H1 (cell line): ENCODE measurements at regions not wholly inside any gene's neighbourhood (a gene's known extent, or its start where the extent isn't known, plus 50 kb on each side); places are given as distances from the start of the nearest gene placed in this dataset.

Experiments used
- CREB1 ChIP-seq: IDR thresholded peaks from 2 replicates; pipeline ENCODE4 v1.6.1; 2012; ENCODE audit warnings: inconsistent platforms
- EP300 ChIP-seq, 2 experiments: IDR thresholded peaks; 1 replicate in 1 of 2; 2 replicates in 1 of 2; pipeline ENCODE4 v1.6.1; 2011 to 2012; ENCODE audit warnings: low read depth in 2 of 2, low read length in 2 of 2, mild to moderate bottlenecking in 2 of 2, borderline replicate concordance in 1 of 2, inconsistent platforms in 1 of 2, moderate library complexity in 1 of 2
- EZH2 ChIP-seq: fragments of 200-600 bp; sonication (generic); IDR thresholded peaks from 2 replicates; pipeline ENCODE4 v1.7.1; 2012; ENCODE audit warnings: low read depth, mild to moderate bottlenecking, moderate library complexity, low read length, inconsistent platforms; ENCODE audit not compliant: severe bottlenecking
- MAX ChIP-seq: IDR thresholded peaks from 2 replicates; pipeline ENCODE4 v1.6.1; 2012; ENCODE audit warnings: inconsistent platforms
- POLR2A ChIP-seq, 2 experiments: IDR thresholded peaks; 1 replicate in 1 of 2; 2 replicates in 1 of 2; pipeline ENCODE4 v1.6.1; 2011; ENCODE audit warnings: low read depth in 2 of 2, low read length in 2 of 2, mild to moderate bottlenecking in 2 of 2; ENCODE audit errors: control extremely low read depth in 1 of 2
- POLR2AphosphoS5 ChIP-seq: IDR thresholded peaks from 2 replicates; pipeline ENCODE4 v1.6.1; 2011; ENCODE audit warnings: low read depth, low read length
- SRF ChIP-seq: IDR thresholded peaks from 2 replicates; pipeline ENCODE4 v1.6.1; 2011; ENCODE audit warnings: mild to moderate bottlenecking, low read depth, low read length, moderate library complexity
- TCF12 ChIP-seq: IDR thresholded peaks from 2 replicates; pipeline ENCODE4 v1.6.1; 2011; ENCODE audit warnings: low read depth, mild to moderate bottlenecking, low read length
- USF2 ChIP-seq: IDR thresholded peaks from 2 replicates; pipeline ENCODE4 v1.6.1; 2011; ENCODE audit warnings: low read length, improper control_type of control experiment
- TF ChIP-seq, protein P1 (sequence below), 3 experiments: IDR thresholded peaks; 1 replicate in 2 of 3; 2 replicates in 1 of 3; pipeline versions ENCODE4 v1.5.1 to v1.6.1; 2011; ENCODE audit warnings: low read length in 3 of 3, mild to moderate bottlenecking in 3 of 3, inconsistent platforms in 2 of 3, low read depth in 1 of 3, moderate library complexity in 1 of 3; ENCODE audit not compliant: insufficient read depth in 1 of 3; ENCODE audit errors: control extremely low read depth in 1 of 3

DNA sequence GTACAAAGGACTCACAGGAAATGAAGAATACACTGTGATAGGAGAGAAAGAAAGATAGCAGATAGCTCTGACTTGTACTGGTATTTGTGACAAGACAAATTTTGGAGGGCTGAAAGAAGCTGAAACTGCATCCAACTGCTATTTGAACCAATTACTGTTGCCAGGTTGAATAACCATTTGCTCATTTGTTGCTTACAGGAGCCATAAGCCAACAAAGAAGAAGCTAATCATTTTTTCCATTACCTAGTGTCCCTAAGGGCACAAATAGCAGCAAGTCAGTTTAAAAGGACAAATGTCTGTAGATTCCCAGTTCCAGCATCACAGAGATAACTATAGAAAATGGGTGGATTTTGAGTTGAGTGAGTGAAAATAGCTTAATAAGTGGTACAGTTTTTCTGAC is 376.9 kb upstream of the ARPP21 start:
- TF ChIP-seq POLR2A (IDR thresholded peaks at IDR 0.05; ENCODE audit: control extremely low read depth in 1 of 2, low read depth in 2 of 2, low read length in 2 of 2) = no peak
- no peak for TF ChIP-seq POLR2AphosphoS5
- TF ChIP-seq, protein P1, sequence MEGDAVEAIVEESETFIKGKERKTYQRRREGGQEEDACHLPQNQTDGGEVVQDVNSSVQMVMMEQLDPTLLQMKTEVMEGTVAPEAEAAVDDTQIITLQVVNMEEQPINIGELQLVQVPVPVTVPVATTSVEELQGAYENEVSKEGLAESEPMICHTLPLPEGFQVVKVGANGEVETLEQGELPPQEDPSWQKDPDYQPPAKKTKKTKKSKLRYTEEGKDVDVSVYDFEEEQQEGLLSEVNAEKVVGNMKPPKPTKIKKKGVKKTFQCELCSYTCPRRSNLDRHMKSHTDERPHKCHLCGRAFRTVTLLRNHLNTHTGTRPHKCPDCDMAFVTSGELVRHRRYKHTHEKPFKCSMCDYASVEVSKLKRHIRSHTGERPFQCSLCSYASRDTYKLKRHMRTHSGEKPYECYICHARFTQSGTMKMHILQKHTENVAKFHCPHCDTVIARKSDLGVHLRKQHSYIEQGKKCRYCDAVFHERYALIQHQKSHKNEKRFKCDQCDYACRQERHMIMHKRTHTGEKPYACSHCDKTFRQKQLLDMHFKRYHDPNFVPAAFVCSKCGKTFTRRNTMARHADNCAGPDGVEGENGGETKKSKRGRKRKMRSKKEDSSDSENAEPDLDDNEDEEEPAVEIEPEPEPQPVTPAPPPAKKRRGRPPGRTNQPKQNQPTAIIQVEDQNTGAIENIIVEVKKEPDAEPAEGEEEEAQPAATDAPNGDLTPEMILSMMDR (IDR thresholded peaks at IDR 0.05; ENCODE audit: control extremely low read depth in 1 of 3, insufficient read depth in 1 of 3, low read depth in 1 of 3, low read length in 3 of 3) = no peak
- no peak for TF ChIP-seq MAX
- no peak for TF ChIP-seq USF2
- TF ChIP-seq TCF12 = no peak
- no peak for TF ChIP-seq SRF
- TF ChIP-seq EP300 (IDR thresholded peaks at IDR 0.05; ENCODE audit: borderline replicate concordance in 1 of 2, low read depth in 2 of 2, low read length in 2 of 2) = no peak
- no peak for TF ChIP-seq EZH2
- no peak for TF ChIP-seq CREB1
